ENCODE measurements at regions not wholly inside any gene's neighbourhood (a gene's known extent, or its start where the extent isn't known, plus 50 kb on each side); places are given as distances from the start of the nearest gene placed in this dataset.
"Not testable (repeated sequence)": the region's sequence is repeated elsewhere in the genome, so short reads cannot be mapped to it uniquely, and the experiment has no call there.

GRCh38 chrY:19427191-19427590 lies 317.3 kb downstream of the KDM5D start:
- H3K27ac Mint-ChIP-seq, H3K36me3 Mint-ChIP-seq, H3K9me3 Mint-ChIP-seq, H3K27me3 Mint-ChIP-seq, ATAC-seq, DNase-seq, H3K4me3 Mint-ChIP-seq, POLR2A ChIA-PET: not testable (repeated sequence)
- H3K4me1 Mint-ChIP-seq: peaks cover 14 to 28% (median 24%) of the 10 kb centered on the region in 4 donors

DNA sequence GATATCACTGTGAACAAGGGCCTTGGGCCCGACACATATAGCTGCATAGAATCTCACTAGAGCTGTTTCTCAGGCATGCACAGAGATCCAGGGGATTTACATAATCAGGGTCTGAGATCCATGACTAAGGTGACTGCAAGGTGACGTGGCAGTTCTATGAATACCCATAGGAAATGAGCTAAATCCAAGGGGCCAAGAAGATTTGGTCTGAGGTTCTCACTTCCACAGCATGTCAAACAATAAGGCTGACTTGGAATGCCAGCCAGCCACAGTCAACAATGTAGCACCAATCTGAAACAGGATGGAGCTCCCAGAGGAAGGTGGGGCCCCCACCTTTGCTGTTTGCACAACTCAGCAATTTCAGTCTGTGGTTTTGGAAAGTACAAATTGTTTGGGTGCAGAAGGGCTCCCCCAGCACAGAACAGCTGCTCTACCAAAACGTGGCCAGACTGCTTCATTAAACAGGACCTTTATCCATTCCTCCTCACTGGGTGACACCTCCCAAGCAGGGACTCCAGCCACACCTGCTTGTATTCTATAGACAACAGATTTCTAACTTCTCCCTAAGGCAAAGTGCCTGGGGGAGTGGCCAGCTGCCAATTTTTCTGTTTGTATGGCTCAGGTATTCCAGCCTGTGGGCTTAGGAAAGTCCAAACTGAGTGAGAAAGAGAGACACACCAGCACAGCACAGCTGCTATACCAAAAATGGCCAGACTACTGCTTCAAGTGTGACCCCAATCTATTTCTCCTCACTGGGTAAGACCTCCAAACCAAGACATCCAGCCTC lies 333.4 kb downstream of the KDM5D start:
- Mint-ChIP-seq H3K4me1 (peaks cover 9 to 36% (median 13%) of the 10 kb centered on the region in 4 donors), H3K4me3 (no peak overlapping the region), H3K36me3 (no peaks in the 10 kb centered on the region), H3K27me3 (no peaks in the 10 kb centered on the region), H3K27ac (no peak overlapping the region), H3K9me3 (no peaks in the 10 kb centered on the region)
- DNase-seq: no peak
- POLR2A ChIA-PET: no interaction called here
- peak in 1 of 2 donors; percentile 27 for ATAC-seq

- ATAC-seq: peak; percentile 44 to 88
- Mint-ChIP-seq H3K4me3 (peak overlapping the region in 2 of 10 donors; percentile 43 to 70), H3K27me3 (no peaks in the 10 kb centered on the region), H3K36me3 (no peaks in the 10 kb centered on the region), H3K9me3 (no peaks in the 10 kb centered on the region), H3K4me1 (peaks cover 15 to 45% (median 19%) of the 10 kb centered on the region in 4 donors), H3K27ac (peak overlapping the region in 2 of 10 donors; percentile 51 to 61)
- POLR2A ChIA-PET: no interaction called here
- no peak for DNase-seq
These were observed 338.3 kb downstream of the KDM5D start for GRCh38 chrY:19406246-19406645.

DNA sequence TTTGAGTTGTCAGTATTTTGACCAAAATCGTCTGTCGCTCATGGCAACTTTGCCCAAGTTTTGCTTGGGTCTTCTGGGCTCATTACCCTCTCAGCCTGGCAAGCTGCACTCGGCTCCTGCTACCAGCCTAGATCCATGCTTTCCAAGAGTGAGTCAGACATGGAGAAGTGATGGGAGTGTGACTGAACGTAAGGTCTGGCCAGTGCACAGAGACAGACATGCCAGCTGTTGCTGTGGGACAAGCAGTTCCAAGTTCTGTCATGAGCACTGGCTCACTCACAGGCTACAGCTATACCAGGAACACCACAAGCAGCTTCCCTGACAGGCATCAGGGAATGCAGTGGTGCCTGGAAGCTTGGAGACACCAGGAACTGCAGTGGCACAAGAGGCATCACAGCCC lies 338.9 kb downstream of the KDM5D start:
- no peaks in the 10 kb centered on the region for H3K9me3 Mint-ChIP-seq
- H3K36me3 Mint-ChIP-seq: no peaks in the 10 kb centered on the region
- DNase-seq (no peak), ATAC-seq (no peak)
- POLR2A ChIA-PET: no interaction called here
- H3K4me3 Mint-ChIP-seq: peak overlapping the region in 3 of 10 donors; percentile 34 to 70 (median 43)
- no peaks in the 10 kb centered on the region for H3K27me3 Mint-ChIP-seq
- peak overlapping the region in 4 of 10 donors; percentile 44 to 76 (median 65) for H3K27ac Mint-ChIP-seq
- peaks cover 12 to 39% (median 18%) of the 10 kb centered on the region in 4 donors for H3K4me1 Mint-ChIP-seq

DNA sequence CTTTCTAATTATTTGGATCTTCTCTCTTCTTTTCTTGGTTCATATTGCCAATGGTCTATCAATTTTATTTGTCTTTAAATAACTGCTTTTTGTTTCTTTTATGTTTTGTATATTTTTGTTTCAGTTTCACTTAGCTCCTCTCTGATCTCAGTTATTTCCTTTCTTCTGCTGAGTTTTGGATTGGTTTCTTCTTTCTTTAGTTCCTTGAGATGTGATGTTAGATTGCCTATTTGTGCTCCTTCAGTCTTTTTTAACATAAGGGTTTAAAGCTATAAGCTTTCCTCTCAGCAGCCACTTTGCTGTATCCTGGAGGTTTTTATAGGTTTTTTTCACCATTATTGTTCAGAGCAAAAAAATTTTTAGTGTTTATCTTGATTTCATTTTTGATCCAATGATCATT lies 351.6 kb downstream of the KDM5D start:
- DNase-seq: no peak
- H3K4me1 Mint-ChIP-seq: peaks cover 21 to 30% (median 24%) of the 10 kb centered on the region in 4 donors

GRCh38 chrY:19391922-19392321 lies 352.6 kb downstream of the KDM5D start:
- no peaks in the 10 kb centered on the region for H3K36me3 Mint-ChIP-seq
- peak overlapping the region in 5 of 10 donors; percentile 74 to 94 (median 90) for H3K27ac Mint-ChIP-seq
- H3K9me3 Mint-ChIP-seq: no peaks in the 10 kb centered on the region
- DNase-seq: no peak
- H3K4me1 Mint-ChIP-seq: peaks cover 21 to 30% (median 24%) of the 10 kb centered on the region in 4 donors
- POLR2A ChIA-PET: interaction anchor here (0.6 kb wide), 1 partner anchor 87 kb away, joined by 5 read pairs; no protein-coding TSS in a partner anchor
- H3K27me3 Mint-ChIP-seq: no peaks in the 10 kb centered on the region
- peak overlapping the region in 5 of 10 donors; percentile 24 to 84 (median 75) for H3K4me3 Mint-ChIP-seq
- peak; percentile 71 to 87 for ATAC-seq

More for the DNA sequence above, 351.6 kb downstream of the KDM5D start:
- peak; percentile 33 to 64 for ATAC-seq
- H3K27ac Mint-ChIP-seq: peak overlapping the region in 5 of 10 donors; percentile 74 to 94 (median 90)
- POLR2A ChIA-PET: no interaction called here
- no peaks in the 10 kb centered on the region for H3K36me3 Mint-ChIP-seq
- peak overlapping the region in 6 of 10 donors; percentile 46 to 84 (median 78) for H3K4me3 Mint-ChIP-seq
- H3K9me3 Mint-ChIP-seq: no peaks in the 10 kb centered on the region
- no peaks in the 10 kb centered on the region for H3K27me3 Mint-ChIP-seq

DNA sequence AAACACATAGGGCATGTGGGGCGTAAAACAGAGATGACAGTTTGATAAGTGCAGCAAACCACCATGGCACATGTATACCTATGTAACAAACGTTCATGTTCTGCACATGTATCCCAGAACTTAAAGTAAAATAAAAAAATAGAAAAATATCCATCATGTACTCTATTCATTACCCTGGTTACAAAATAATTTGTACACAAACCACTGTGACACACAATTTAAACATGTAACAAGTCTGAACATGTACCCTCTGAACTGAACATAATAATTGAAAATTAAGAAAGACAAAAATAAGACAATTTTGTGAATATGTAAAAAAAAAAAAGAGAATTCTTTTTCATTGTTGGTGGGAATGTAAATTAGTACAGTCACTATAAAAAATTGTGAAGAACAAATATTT lies 379.2 kb downstream of the KDM5D start:
- Mint-ChIP-seq H3K4me1 (no peaks in the 10 kb centered on the region), H3K4me3 (no peak overlapping the region), H3K27me3 (no peaks in the 10 kb centered on the region), H3K27ac (no peak overlapping the region), H3K9me3 (no peaks in the 10 kb centered on the region), H3K36me3 (no peaks in the 10 kb centered on the region)
- no peak for DNase-seq
- POLR2A ChIA-PET: no interaction called here
- ATAC-seq: no peak

DNA sequence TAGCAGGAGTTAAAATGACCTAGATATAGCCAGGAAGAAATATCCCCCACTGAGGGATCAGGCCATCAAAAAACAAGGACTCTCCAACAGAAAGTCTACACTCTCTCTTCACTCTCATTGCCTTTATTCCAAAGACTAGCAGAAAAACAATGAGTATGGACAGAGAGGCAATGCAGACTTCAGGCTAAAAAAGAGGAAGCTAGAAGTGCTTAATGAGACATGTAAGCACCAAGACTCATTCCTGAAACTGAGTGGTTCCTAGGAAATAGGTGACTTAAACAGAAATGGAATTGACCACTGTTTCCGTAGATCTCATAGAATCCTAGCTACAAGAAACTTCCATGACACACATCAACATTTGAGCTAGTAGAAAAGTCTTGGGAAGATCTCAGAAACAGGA lies 387.3 kb downstream of the KDM5D start:
- no peaks in the 10 kb centered on the region for H3K9me3 Mint-ChIP-seq
- no peak overlapping the region for H3K4me3 Mint-ChIP-seq
- H3K4me1 Mint-ChIP-seq: no peaks in the 10 kb centered on the region
- H3K27ac Mint-ChIP-seq: no peak overlapping the region
- no peaks in the 10 kb centered on the region for H3K36me3 Mint-ChIP-seq
- DNase-seq: no peak
- no peaks in the 10 kb centered on the region for H3K27me3 Mint-ChIP-seq
- POLR2A ChIA-PET: interaction anchor here (0.7 kb wide), 1 partner anchor 145 kb away, joined by 3 read pairs; no protein-coding TSS in a partner anchor
- ATAC-seq: no peak

DNA sequence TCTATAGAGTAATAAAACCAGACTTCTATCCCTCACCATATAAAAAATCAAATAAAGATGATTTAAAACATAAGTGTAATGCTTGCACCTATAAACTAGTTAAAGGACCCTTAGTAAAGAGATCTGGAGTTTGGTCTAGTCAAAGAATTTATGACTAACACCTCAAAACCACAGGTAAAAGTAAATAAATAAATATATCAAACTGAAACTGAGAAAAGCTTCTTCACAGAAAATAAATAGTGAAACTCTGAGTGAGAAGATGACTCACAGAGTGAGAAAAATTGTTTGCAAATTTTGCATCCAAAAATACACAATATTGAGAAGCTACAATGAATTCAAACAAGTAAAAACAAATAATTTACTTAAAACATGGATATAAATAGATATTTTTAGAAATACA lies 387.8 kb downstream of the KDM5D start:
- Mint-ChIP-seq H3K9me3 (no peaks in the 10 kb centered on the region), H3K4me3 (no peak overlapping the region), H3K36me3 (no peaks in the 10 kb centered on the region), H3K4me1 (no peaks in the 10 kb centered on the region), H3K27ac (no peak overlapping the region), H3K27me3 (no peaks in the 10 kb centered on the region)
- DNase-seq: no peak
- no peak for ATAC-seq
- POLR2A ChIA-PET: interaction anchor here (0.7 kb wide), 1 partner anchor 145 kb away, joined by 3 read pairs; no protein-coding TSS in a partner anchor

DNA sequence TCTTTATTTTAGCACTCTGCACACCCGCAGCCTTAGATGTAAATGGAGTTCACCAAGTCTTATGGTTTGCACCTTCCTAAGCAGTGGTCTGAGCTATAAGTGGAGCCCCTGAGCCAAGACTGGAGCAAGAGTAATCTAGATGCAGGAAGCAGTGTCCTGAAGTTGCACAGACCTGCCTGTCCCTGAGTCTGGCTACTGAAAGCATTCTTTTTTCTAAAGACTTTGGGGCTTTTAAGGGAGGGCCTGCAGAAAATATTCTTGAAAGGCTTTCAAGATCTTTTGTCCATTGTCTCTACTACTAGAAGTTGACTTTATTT lies 389.7 kb downstream of the KDM5D start:
- H3K27ac Mint-ChIP-seq: no peak overlapping the region
- POLR2A ChIA-PET: no interaction called here
- DNase-seq (no peak), ATAC-seq (no peak)
- H3K36me3 Mint-ChIP-seq: no peaks in the 10 kb centered on the region
- H3K9me3 Mint-ChIP-seq: no peaks in the 10 kb centered on the region
- no peak overlapping the region for H3K4me3 Mint-ChIP-seq
- no peaks in the 10 kb centered on the region for H3K4me1 Mint-ChIP-seq
- no peaks in the 10 kb centered on the region for H3K27me3 Mint-ChIP-seq

- no peak overlapping the region for H3K27ac Mint-ChIP-seq
- no peaks in the 10 kb centered on the region for H3K27me3 Mint-ChIP-seq
- no peaks in the 10 kb centered on the region for H3K36me3 Mint-ChIP-seq
- no peaks in the 10 kb centered on the region for H3K9me3 Mint-ChIP-seq
- ATAC-seq (no peak), DNase-seq (no peak)
- no peak overlapping the region for H3K4me3 Mint-ChIP-seq
- POLR2A ChIA-PET: no interaction called here
- no peaks in the 10 kb centered on the region for H3K4me1 Mint-ChIP-seq
These were observed 390.3 kb downstream of the KDM5D start for GRCh38 chrY:19354061-19354856.

DNA sequence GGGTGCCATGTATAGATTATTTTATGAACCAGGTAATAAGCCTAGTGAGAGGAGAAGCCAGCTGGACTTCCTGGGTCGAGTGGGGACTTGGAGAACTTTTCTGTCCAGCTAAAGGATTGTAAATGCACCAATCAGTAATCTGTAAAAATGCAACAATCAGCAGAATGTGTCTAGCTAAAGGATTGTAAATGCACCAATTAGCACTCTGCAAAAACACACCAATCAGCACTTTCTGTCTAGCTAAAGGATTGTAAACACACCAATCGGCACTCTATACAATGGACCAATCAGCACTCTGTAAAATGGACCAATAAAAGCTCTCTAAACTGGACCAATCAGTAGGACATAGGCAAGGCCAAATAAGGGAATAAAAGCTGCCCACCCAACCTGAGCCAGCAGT lies 392.9 kb downstream of the KDM5D start:
- POLR2A ChIA-PET: no interaction called here
- Mint-ChIP-seq H3K36me3 (no peaks in the 10 kb centered on the region), H3K27ac (no peak overlapping the region)

GRCh38 chrY:19321701-19322100 lies 422.8 kb downstream of the KDM5D start:
- Mint-ChIP-seq H3K27ac (no peak overlapping the region), H3K4me1 (peaks cover 0 to 5% (median 2%) of the 10 kb centered on the region in 4 donors), H3K9me3 (peaks cover 0 to 15% (median 0%) of the 10 kb centered on the region in 9 donors), H3K4me3 (no peak overlapping the region), H3K36me3 (peaks cover 0 to 1% (median 0%) of the 10 kb centered on the region in 3 donors), H3K27me3 (no peaks in the 10 kb centered on the region)
- POLR2A ChIA-PET: no interaction called here
- ATAC-seq: no peak
- no peak for DNase-seq

More for the DNA sequence above, 392.9 kb downstream of the KDM5D start:
- DNase-seq: no peak
- H3K9me3 Mint-ChIP-seq: no peaks in the 10 kb centered on the region
- H3K4me1 Mint-ChIP-seq: no peaks in the 10 kb centered on the region
- H3K27me3 Mint-ChIP-seq: no peaks in the 10 kb centered on the region
- H3K4me3 Mint-ChIP-seq: no peak overlapping the region
- ATAC-seq: no peak

Measured in naive thymus-derived CD8-positive, alpha-beta T cell (primary cell).